T-helper 2 cell treated with Interferon-gamma antibody and Interleukin-4, amounts not matched to agents 100 ng/mL and 5 ng/mL, for 36 hours (primary cell): ENCODE measurements at regions not wholly inside any gene's neighbourhood (a gene's known extent, or its start where the extent isn't known, plus 50 kb on each side); places are given as distances from the start of the nearest gene placed in this dataset.

Experiments
- intact Hi-C: fragments of 100-400 bp; cut with micrococcal nuclease; formaldehyde crosslinking; loops from one replicate; pipeline ENCODE4 v1.15.1; 2023

- intact Hi-C loops, result no loop called here
Measured at GRCh38 chr2:2748399-2749205, 417.5 kb upstream of the MYT1L start.

GRCh38 chr2:2747797-2748301 lies 416.8 kb upstream of the MYT1L start:
- intact Hi-C loops, result no loop called here

GRCh38 chr2:2746731-2747130 lies 415.7 kb upstream of the MYT1L start:
- intact Hi-C loops, result no loop called here

GRCh38 chr2:2744958-2745715 lies 414.1 kb upstream of the MYT1L start:
- intact Hi-C loops, result no loop called here

- intact Hi-C loops, result no loop called here
Measured at GRCh38 chr2:2744107-2744506, 413.0 kb upstream of the MYT1L start.

- intact Hi-C loops, result no loop called here
Measured at GRCh38 chr2:2743164-2743571, 412.1 kb upstream of the MYT1L start.

- intact Hi-C loops, result no loop called here
Measured at GRCh38 chr2:2742726-2743125, 411.7 kb upstream of the MYT1L start.

- intact Hi-C loops, result no loop called here
Measured at GRCh38 chr2:2740238-2740775, 409.2 kb upstream of the MYT1L start.

GRCh38 chr2:2739231-2739795 lies 408.2 kb upstream of the MYT1L start:
- intact Hi-C loops, result no loop called here

GRCh38 chr2:2738684-2739083 lies 407.6 kb upstream of the MYT1L start:
- intact Hi-C loops, result no loop called here

- intact Hi-C loops, result no loop called here
Measured at GRCh38 chr2:2738276-2738675, 407.2 kb upstream of the MYT1L start.

- intact Hi-C loops, result no loop called here
Measured at GRCh38 chr2:2735041-2735440, 404.0 kb upstream of the MYT1L start.

- intact Hi-C loops, result no loop called here
Measured at GRCh38 chr2:2734308-2734707, 403.2 kb upstream of the MYT1L start.

- intact Hi-C loops, result no loop called here
Measured at GRCh38 chr2:2733818-2734217, 402.7 kb upstream of the MYT1L start.

GRCh38 chr2:2732331-2733119 lies 401.4 kb upstream of the MYT1L start:
- intact Hi-C loops, result no loop called here

- intact Hi-C loops, result no loop called here
Measured at GRCh38 chr2:2731816-2732284, 400.8 kb upstream of the MYT1L start.

GRCh38 chr2:2731101-2731815 lies 400.2 kb upstream of the MYT1L start:
- intact Hi-C loops, result no loop called here

GRCh38 chr2:2730301-2730833 lies 399.3 kb upstream of the MYT1L start:
- intact Hi-C loops, result no loop called here

GRCh38 chr2:2729246-2729645 lies 398.2 kb upstream of the MYT1L start:
- intact Hi-C loops, result no loop called here

GRCh38 chr2:2728635-2729034 lies 397.6 kb upstream of the MYT1L start:
- intact Hi-C loops, result no loop called here
